Posterior vena cava (tissue), 2 donors: ENCODE measurements at regions not wholly inside any gene's neighbourhood (a gene's known extent, or its start where the extent isn't known, plus 50 kb on each side); places are given as distances from the start of the nearest gene placed in this dataset.
A peak's percentile ranks its signal among the peaks of the same experiment; 100 is the strongest.
"Not testable (repeated sequence)": the region's sequence is repeated elsewhere in the genome, so short reads cannot be mapped to it uniquely, and the experiment has no call there.

Experiments used
- DNase-seq: peaks from one replicate; pipeline ENCODE4 v3.0.0-alpha.2; 2020; ENCODE audit warnings: low spot score
- intact Hi-C, 2 donors: fragments of 100-400 bp; cut with DNase I; formaldehyde crosslinking; loops; one replicate each; pipeline versions ENCODE4 v1.14.1 to v1.14.2; 2022 to 2023
- donor health status: DM: yes; HTN: yes; CAD: no.
- donor health status: DM: yes; HTN: yes; CAD: no.

- no peak for DNase-seq
- intact Hi-C loops = no loop called here
Observed at GRCh38 chr9:78685471-78685870, 388.5 kb downstream of the PSAT1 start.

- intact Hi-C loops = no loop called here
- no peak for DNase-seq
Observed at GRCh38 chr9:78688796-78689195, 391.9 kb downstream of the PSAT1 start.

GRCh38 chr9:78691542-78691941 is 394.6 kb downstream of the PSAT1 start:
- intact Hi-C loops = no loop called here
- DNase-seq = no peak

- intact Hi-C loops = no loop called here
- DNase-seq = no peak
Observed at GRCh38 chr9:78692871-78693270, 395.9 kb downstream of the PSAT1 start.

- no peak for DNase-seq
- intact Hi-C loops = no loop called here
Observed at GRCh38 chr9:78694974-78695373, 398.0 kb downstream of the PSAT1 start.

- peak; percentile 62 for DNase-seq
- intact Hi-C loops = no loop called here
Observed at GRCh38 chr9:78695519-78695918, 398.6 kb downstream of the PSAT1 start.

- no peak for DNase-seq
- intact Hi-C loops = no loop called here
Observed at GRCh38 chr9:78697618-78698017, 400.7 kb downstream of the PSAT1 start.

GRCh38 chr9:78698371-78698770 is 401.4 kb downstream of the PSAT1 start:
- intact Hi-C loops = no loop called here
- no peak for DNase-seq

GRCh38 chr9:78699217-78699616 is 402.3 kb downstream of the PSAT1 start:
- DNase-seq, intact Hi-C loops: not testable (repeated sequence)

GRCh38 chr9:78704153-78704552 is 407.2 kb downstream of the PSAT1 start:
- intact Hi-C loops, DNase-seq: not testable (repeated sequence)

- intact Hi-C loops = no loop called here
- DNase-seq = no peak
Observed at GRCh38 chr9:78707080-78707479, 410.2 kb downstream of the PSAT1 start.

- no peak for DNase-seq
- intact Hi-C loops = no loop called here
Observed at GRCh38 chr9:78707481-78707991, 410.6 kb downstream of the PSAT1 start.

- no peak for DNase-seq
- intact Hi-C loops = no loop called here
Observed at GRCh38 chr9:78712903-78713613, 416.1 kb downstream of the PSAT1 start.

- intact Hi-C loops = no loop called here
- DNase-seq = no peak
Observed at GRCh38 chr9:78713614-78714405, 416.9 kb downstream of the PSAT1 start.

GRCh38 chr9:78714576-78714975 is 417.7 kb downstream of the PSAT1 start:
- DNase-seq = no peak

GRCh38 chr9:78719029-78719428 is 422.1 kb downstream of the PSAT1 start:
- intact Hi-C loops, DNase-seq: not testable (repeated sequence)

More at GRCh38 chr9:78714576-78714975, 417.7 kb downstream of the PSAT1 start:
- intact Hi-C loops = no loop called here

GRCh38 chr9:78724896-78725295 is 428.0 kb downstream of the PSAT1 start:
- no peak for DNase-seq
- intact Hi-C loops = no loop called here

GRCh38 chr9:78725503-78725902 is 428.6 kb downstream of the PSAT1 start:
- DNase-seq = no peak
- intact Hi-C loops = no loop called here

GRCh38 chr9:78745331-78745730 is 448.4 kb downstream of the PSAT1 start:
- no peak for DNase-seq
- intact Hi-C loops = no loop called here

- intact Hi-C loops = no loop called here
- no peak for DNase-seq
Observed at GRCh38 chr9:78746010-78746409, 449.1 kb downstream of the PSAT1 start.

- intact Hi-C loops = no loop called here
- peak; percentile 22 for DNase-seq
Observed at GRCh38 chr9:78753039-78753438, 456.1 kb downstream of the PSAT1 start.
